Astrocyte of the cerebellum (primary cell): ENCODE measurements at regions not wholly inside any gene's neighbourhood (a gene's known extent, or its start where the extent isn't known, plus 50 kb on each side); places are given as distances from the start of the nearest gene placed in this dataset.
"Not testable (repeated sequence)": the region's sequence is repeated elsewhere in the genome, so short reads cannot be mapped to it uniquely, and the experiment has no call there.

Source experiments
- DNase-seq: peaks from one replicate; pipeline ENCODE4 v3.0.0-alpha.2; 2011; ENCODE audit warnings: low read depth
- H3K4me3 ChIP-seq: 2 replicates; pipeline ENCODE4 v1.5.1; 2011; ENCODE audit warnings: mild to moderate bottlenecking, low read depth, low read length, moderate library complexity
- in situ Hi-C: cut with HindIII; loops from 2 replicates; pipeline ENCODE4 v1.10.0; 2017; ENCODE audit warnings: low sequenced_read_pairs
- TF ChIP-seq, protein P1 (sequence below): IDR thresholded peaks from 2 replicates; pipeline ENCODE4 v1.5.1; 2012; ENCODE audit warnings: low read length, low read depth, moderate library complexity, mild to moderate bottlenecking; ENCODE audit errors: missing control alignments

DNA sequence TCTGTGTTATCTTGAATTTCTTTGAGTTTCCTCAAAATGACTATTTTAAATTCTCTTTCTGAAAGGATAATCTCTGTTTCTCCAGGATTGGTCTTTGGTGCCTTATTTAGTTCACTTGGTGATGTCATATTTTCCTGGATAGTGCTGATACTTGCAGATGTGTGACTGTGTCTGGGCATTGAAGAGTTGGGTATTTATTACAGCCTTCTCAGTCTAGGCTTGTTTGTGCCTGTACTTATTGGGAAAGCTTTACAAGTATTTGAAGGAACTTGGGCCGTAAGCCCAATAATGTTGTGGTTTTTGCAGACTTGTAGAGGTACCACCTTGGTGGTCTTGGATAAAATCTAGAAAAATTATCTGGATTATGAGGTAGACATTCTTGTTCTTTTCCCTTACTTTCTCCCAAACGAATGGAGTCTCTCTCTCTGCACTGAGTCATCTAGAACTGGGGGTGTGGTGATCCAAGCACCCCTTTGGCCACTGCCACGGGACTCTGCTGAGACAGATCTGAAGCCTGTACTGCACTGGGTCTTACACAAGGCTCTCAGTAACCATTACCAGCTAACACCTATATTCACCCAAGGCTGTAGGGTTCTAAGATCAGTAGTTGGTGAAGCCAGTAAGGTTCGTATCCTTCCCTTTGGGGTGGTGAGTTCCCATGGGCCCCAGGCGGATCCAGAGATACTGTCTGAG lies 703.7 kb upstream of the MGAT4C start:
- DNase-seq: no peak
- TF ChIP-seq, protein P1, sequence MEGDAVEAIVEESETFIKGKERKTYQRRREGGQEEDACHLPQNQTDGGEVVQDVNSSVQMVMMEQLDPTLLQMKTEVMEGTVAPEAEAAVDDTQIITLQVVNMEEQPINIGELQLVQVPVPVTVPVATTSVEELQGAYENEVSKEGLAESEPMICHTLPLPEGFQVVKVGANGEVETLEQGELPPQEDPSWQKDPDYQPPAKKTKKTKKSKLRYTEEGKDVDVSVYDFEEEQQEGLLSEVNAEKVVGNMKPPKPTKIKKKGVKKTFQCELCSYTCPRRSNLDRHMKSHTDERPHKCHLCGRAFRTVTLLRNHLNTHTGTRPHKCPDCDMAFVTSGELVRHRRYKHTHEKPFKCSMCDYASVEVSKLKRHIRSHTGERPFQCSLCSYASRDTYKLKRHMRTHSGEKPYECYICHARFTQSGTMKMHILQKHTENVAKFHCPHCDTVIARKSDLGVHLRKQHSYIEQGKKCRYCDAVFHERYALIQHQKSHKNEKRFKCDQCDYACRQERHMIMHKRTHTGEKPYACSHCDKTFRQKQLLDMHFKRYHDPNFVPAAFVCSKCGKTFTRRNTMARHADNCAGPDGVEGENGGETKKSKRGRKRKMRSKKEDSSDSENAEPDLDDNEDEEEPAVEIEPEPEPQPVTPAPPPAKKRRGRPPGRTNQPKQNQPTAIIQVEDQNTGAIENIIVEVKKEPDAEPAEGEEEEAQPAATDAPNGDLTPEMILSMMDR: no peak
- H3K4me3 ChIP-seq: no peak overlapping the region
- in situ Hi-C loops: no loop called here

DNA sequence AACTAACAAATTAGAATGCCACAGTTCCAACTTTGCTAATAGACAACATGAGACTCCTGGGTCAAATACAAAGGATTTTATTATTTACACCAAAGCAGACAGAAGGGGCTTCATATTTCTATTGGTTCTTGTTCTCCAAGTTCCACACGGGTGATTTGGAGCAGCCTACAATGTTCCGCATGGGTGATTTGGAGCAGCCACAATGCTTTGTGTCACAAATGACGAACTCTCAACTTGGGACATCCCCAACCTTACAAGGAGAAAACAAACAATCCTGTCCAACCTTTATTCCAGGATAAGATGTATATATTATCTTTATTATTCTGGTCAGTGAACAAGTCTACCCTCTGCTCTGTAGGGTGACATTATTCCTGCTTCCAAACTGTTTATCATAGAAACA lies 694.3 kb upstream of the MGAT4C start:
- no peak for DNase-seq
- no peak overlapping the region for H3K4me3 ChIP-seq
- in situ Hi-C loops: no loop called here
- TF ChIP-seq, protein P1: no peak

DNA sequence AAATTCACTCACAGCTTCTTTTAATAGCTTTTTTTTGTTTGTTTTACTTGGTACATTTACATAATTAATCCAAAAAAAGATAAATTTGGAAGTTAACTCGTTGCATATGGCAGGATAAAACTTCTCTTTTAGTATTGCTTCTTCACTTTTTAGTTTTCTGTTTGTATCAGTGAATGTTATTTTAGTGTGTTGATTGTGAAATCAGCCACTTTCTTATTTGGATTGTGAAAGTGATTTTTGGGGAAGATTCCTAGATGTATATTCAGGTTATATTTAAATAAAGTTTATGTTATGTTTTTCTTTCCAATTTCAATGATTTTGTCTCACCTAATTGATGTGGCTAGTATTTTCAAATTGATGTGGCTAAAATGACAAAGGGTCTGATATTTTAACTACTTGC lies 693.9 kb upstream of the MGAT4C start:
- no peak overlapping the region for H3K4me3 ChIP-seq
- no peak for DNase-seq
- in situ Hi-C loops: no loop called here
- TF ChIP-seq, protein P1: no peak

DNA sequence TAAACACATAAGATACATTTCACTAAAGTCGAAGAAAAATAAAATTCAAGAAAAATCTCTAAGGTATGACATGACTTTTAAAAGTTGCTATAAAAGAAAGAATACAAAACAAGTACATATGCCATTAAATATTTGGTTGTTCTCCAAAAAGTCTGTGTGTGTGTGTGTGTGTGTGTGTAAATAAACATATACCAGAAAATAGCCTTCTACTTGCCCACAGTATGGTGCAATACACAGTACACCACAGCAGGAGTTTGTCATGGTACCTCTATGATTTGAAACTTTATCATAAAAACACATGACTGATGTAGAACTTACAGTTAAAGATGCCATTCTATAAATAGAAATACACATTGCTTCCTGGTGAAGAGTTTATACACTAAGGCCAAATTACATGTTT lies 692.7 kb upstream of the MGAT4C start:
- no peak for DNase-seq
- no peak overlapping the region for H3K4me3 ChIP-seq
- TF ChIP-seq, protein P1: no peak
- in situ Hi-C loops: no loop called here

DNA sequence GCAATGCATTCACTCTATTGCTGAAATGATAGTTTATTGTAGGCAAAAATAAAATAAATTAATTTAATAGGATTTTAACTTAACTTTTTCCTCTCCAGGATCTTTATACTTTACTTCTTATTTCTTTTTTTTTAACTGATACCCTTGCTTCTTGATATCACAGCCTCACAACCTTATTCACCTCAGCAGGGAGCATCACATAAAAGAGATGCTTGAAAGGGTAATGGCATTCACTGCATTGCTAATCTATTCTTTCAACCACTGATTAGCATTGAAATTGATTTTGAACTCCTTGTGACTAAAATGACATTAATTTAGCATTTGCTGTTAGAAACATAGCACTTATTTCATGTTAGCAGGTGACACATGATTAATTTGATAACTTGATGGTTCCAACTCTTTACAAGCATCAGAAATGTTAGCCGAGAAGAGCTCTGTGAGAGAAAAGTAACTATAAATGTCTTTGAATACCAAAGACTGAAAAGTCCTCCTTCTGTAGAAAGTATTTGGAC lies 689.5 kb upstream of the MGAT4C start:
- TF ChIP-seq, protein P1: no peak
- no peak overlapping the region for H3K4me3 ChIP-seq
- no peak for DNase-seq
- in situ Hi-C loops: no loop called here

DNA sequence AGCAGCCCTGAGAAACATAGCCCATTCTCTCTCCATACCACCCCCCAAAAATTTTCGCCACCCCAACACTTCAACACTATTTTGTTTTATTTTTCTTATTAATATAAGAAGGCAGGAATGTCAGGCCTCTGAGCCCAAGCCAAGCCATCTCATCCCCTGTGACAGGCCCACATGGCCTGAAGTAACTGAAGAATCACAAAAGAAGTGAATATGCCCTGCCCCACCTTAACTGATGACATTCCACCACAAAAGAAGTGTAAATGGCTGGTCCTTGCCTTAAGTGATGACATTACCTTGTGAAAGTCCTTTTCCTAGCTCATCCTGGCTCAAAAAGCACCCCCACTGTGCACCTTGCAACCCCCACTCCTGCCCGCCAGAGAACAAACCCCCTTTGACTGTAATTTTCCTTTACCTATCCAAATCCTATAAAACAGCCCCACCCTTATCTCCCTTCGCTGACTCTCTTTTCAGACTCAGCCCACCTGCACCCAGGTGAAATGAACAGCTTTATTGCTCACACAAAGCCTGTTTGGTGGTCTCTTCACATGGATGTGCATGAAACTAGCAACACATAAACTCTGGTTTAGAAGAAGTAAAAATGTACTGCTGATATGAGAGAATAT lies 688.1 kb upstream of the MGAT4C start:
- H3K4me3 ChIP-seq, DNase-seq, in situ Hi-C loops: not testable (repeated sequence)

DNA sequence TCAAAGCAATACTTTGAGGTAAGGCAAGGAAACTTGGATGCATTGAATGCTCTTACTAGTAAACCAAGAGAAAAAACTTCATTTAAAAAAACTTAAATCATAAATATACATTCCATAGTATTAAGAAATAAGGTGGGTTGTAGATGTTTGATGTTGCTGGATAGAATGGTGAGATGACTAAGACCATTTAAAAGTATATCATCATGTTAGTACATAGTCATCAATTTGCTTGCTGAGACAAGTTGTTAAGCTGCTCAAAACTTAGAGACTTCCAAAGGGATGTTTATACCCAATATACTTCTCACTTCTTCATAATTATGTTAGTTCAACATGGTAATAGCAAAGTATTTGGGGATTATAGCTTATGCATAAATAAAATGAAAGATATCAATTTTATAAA lies 675.5 kb upstream of the MGAT4C start:
- no peak for DNase-seq
- in situ Hi-C loops: no loop called here
- no peak overlapping the region for H3K4me3 ChIP-seq
- TF ChIP-seq, protein P1: no peak
